ENCODE measurements at regions not wholly inside any gene's neighbourhood (a gene's known extent, or its start where the extent isn't known, plus 50 kb on each side); places are given as distances from the start of the nearest gene placed in this dataset.

- peaks cover 4 to 18% of the 10 kb centered on the region in 2 experiments for H3K27me3 ChIP-seq (ENCODE audit: control insufficient read depth in 2 of 2, insufficient read depth in 2 of 2, low read length in 2 of 2)
- H3K4me2 ChIP-seq (ENCODE audit: insufficient read depth, low read length) = no peak overlapping the region
- POLR2A ChIA-PET = no interaction called here
- TF ChIP-seq ZNF561 (CRISPR knock-in tag; conservative IDR thresholded peaks at IDR 0.05) (no peak), ZHX1 (conservative IDR thresholded peaks at IDR 0.05; ENCODE audit: low read length) (no peak), TBL1XR1 (IDR thresholded peaks at IDR 0.05; ENCODE audit: low read length in 2 of 2) (no peak), IRF1 (CRISPR knock-in tag; IDR thresholded peaks at IDR 0.05; ENCODE audit: borderline replicate concordance) (no peak), SNIP1 (IDR thresholded peaks at IDR 0.05; ENCODE audit: low read depth) (no peak), PTRF (tag; IDR thresholded peaks at IDR 0.05) (no peak), BACH1 (tag; IDR thresholded peaks at IDR 0.05) (no peak), ZBTB26 (CRISPR knock-in tag; IDR thresholded peaks at IDR 0.05) (no peak), KDM2B (CRISPR knock-in tag; IDR thresholded peaks at IDR 0.05) (no peak), ZNF511 (CRISPR knock-in tag; IDR thresholded peaks at IDR 0.05) (no peak), RCOR1 (IDR thresholded peaks at IDR 0.05; ENCODE audit: borderline replicate concordance in 1 of 2, low read depth in 2 of 2, low read length in 2 of 2) (no peak), ZNF24 (IDR thresholded peaks at IDR 0.05) (no peak), EZH2 (IDR thresholded peaks at IDR 0.05; ENCODE audit: borderline replicate concordance, low read depth, low read length) (no peak), POLR2AphosphoS2 (IDR thresholded peaks at IDR 0.05; ENCODE audit: low read length) (no peak)
- FAIRE-seq = no peak
- WGBS (ENCODE audit: insufficient coverage, low coverage, missing lambda C conversion rate) = 4% methylated on average over 5 of the region's 5 CpGs
- DNase-seq (ENCODE audit: extremely low read depth in 1 of 4, low spot score in 3 of 4) = no peak
- H3K27ac ChIP-seq (ENCODE audit: extremely low read depth, low read depth, low read length) = no peak overlapping the region
- H3K9me3 ChIP-seq (replicated peaks; ENCODE audit: control insufficient read depth, insufficient read depth, low read depth, low read length) = no peaks in the 10 kb centered on the region
- no TSS peak for BruUV-seq (replicated peaks)
- intact Hi-C loops (cut with micrococcal nuclease) = no loop called here
- in situ Hi-C loops (cut with MboI) = no loop called here
- H4K20me1 ChIP-seq (replicated peaks; ENCODE audit: control insufficient read depth, insufficient read depth, low read length) = no peaks in the 10 kb centered on the region
- no peaks in the 10 kb centered on the region for H3K36me3 ChIP-seq (ENCODE audit: control insufficient read depth, insufficient read depth, low read length)
- no peaks in the 10 kb centered on the region for H3K79me2 ChIP-seq (ENCODE audit: control insufficient read depth, insufficient read depth, low read length)
- H3K9me1 ChIP-seq (ENCODE audit: control insufficient read depth, insufficient read depth, low read length) = no peaks in the 10 kb centered on the region
- no peak for ATAC-seq
- no peak overlapping the region for H3K9ac ChIP-seq (ENCODE audit: insufficient read depth in 1 of 2, low read depth in 2 of 2, low read length in 2 of 2)
- no peak overlapping the region for H3K4me3 ChIP-seq
- H2AFZ ChIP-seq (ENCODE audit: low read depth, low read length) = no peak overlapping the region
- CTCF ChIA-PET (ENCODE audit: low intra/inter-chr PET ratio) = no interaction called here
- H3K4me1 ChIP-seq (replicated peaks in 1 of 2; ENCODE audit: control insufficient read depth in 2 of 2, insufficient read depth in 2 of 2, low read length in 2 of 2) = no peaks in the 10 kb centered on the region
These were observed 173.5 kb downstream of the ZNF608 start for GRCh38 chr5:124572971-124573370.

Measured in K562 (cell line).